IPS-15b (cell line): ENCODE measurements at regions not wholly inside any gene's neighbourhood (a gene's known extent, or its start where the extent isn't known, plus 50 kb on each side); places are given as distances from the start of the nearest gene placed in this dataset.
"Not testable (repeated sequence)": the region's sequence is repeated elsewhere in the genome, so short reads cannot be mapped to it uniquely, and the experiment has no call there.

Source experiments
- H3K27me3 ChIP-seq: one replicate; pipeline ENCODE4 v1.6.1; 2013; ENCODE audit warnings: low read length; ENCODE audit not compliant: control insufficient read depth, insufficient read depth
- H3K36me3 ChIP-seq: one replicate; pipeline ENCODE4 v1.6.1; 2013; ENCODE audit warnings: low read length; ENCODE audit not compliant: control insufficient read depth, insufficient read depth
- H3K4me1 ChIP-seq: one replicate; pipeline ENCODE4 v1.6.1; 2013; ENCODE audit warnings: mild to moderate bottlenecking, low read length; ENCODE audit not compliant: control insufficient read depth, insufficient read depth
- H3K4me3 ChIP-seq: one replicate; pipeline ENCODE4 v1.5.1; 2013; ENCODE audit warnings: low read depth, low read length
- H3K9ac ChIP-seq: one replicate; pipeline ENCODE4 v1.6.1; 2013; ENCODE audit warnings: low read depth, mild to moderate bottlenecking, low read length
- H3K9me3 ChIP-seq: one replicate; pipeline ENCODE4 v1.6.1; 2013; ENCODE audit warnings: mild to moderate bottlenecking, low read length; ENCODE audit not compliant: control insufficient read depth, insufficient read depth

DNA sequence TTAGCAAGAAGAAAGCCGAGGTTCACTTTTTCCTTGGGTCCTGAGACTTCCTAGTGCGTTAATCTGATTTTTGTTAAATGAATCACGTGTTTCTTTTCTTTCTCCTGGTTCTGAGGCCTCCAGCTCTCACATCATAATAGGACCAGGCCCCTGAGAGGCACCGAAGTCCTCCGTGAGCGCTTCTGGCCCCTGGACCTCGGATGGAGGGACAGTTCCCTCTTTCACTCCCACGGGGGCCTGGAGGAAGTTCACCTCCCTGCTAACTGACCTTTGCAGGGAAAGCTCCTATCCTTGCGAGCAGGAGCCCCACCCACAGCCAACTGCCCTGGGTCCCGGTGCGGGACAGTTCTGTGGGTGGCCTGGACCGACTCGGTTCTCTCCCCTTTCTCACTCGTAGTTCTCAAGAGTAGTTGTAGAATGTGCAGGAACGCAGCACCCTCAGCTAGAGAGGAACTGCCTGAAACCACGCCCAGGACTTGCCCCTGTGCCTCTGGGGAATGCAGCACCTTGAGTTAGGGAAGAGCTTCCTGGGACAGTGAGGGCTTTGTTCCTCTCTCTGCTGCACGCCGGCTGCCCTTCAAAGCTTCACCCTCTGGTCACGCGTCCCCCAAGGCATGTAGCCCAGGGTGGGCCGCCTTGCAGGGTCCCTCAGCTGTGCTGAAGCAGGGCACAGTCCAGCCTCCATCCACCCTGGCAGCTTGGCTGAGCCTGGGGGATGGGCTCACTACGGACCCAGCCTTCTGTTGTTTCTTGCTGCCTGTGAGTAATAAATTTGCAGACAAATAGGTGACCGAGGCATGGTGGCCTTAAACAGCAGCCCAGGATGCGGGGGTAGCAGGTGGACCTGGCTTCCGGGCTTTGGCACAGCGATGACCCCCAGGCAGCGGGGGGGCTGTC is 264.6 kb downstream of the ADGRD1 start:
- Histone ChIP-seq H3K9me3 (no peaks in the 10 kb centered on the region), H3K27me3 (no peaks in the 10 kb centered on the region), H3K9ac (no peak overlapping the region), H3K36me3 (no peaks in the 10 kb centered on the region), H3K4me3 (no peak overlapping the region), H3K4me1 (peaks cover 11% of the 10 kb centered on the region)

DNA sequence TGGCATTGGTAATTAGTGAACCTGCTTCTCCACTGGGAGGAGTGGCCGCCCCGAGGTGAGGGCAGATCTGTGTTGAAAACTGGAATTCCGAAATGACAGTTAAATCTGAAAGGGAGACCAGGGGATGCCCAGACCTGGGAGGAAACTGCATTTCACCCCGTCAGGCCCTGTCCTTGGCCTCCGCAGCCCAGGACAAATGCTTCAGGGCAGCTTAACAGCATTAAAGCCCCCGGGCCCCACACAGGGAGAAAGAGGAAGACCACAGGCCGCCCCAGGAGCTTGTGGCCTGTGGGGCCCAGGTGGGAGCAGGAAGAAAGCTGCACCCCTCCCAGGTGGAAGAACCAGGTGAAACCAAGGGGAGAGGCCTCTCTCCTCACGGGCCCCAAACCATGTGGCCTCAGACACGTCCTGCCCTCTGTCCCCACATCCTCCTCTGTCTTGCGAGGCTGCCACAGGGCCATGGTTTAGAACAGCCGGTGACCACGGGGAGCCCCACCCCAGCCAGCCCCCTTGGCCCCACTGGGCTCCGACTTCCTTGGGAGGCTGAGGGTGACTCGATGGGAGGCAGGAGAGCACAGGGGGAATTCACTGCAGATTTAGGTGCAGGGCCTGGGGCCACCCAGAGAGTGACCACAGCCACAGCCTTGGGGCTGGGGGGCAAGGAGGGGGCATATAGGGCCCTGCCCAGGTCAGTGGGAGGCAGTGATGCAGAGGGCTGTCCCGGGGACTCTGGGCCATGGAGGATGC is 265.4 kb downstream of the ADGRD1 start:
- Histone ChIP-seq H3K9me3 (no peaks in the 10 kb centered on the region), H3K4me1 (peaks cover 11% of the 10 kb centered on the region), H3K27me3 (no peaks in the 10 kb centered on the region), H3K4me3 (no peak overlapping the region), H3K9ac (no peak overlapping the region), H3K36me3 (no peaks in the 10 kb centered on the region)

DNA sequence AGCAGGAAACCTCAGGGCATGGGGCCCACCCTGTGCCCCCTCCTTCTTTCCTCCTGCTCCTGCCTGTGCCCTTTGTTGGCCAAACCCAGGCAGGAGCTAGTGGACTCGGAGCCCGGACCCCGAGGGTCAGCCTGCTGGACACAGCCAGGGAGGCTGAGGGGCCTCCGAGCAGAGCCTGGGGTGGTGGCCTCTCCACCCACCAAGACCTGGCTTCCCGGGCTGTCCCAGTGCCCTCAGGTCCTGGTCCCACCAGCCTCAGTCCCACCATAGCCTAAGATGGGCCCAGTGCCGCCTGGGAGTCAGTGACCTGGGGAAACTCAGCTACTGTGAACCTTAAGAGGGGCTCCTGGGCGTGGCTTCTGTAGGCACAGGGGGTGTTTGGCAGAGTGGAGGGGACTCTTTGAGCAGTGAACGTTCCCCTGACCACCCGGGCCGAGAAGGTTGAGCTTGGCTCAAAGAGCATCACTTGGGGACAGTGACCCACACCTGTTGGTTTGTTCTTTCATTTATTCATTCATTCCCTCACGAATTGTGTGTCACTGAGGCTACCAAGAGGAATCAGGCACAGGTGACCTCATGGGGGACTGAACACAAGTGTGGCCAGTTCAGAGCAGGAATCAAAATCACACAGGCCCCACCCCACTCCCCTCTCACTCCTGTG is 266.1 kb downstream of the ADGRD1 start:
- H3K4me1 ChIP-seq, result peaks cover 11% of the 10 kb centered on the region
- no peaks in the 10 kb centered on the region for H3K9me3 ChIP-seq
- no peak overlapping the region for H3K4me3 ChIP-seq
- H3K9ac ChIP-seq, result no peak overlapping the region
- H3K27me3 ChIP-seq, result no peaks in the 10 kb centered on the region
- H3K36me3 ChIP-seq, result no peaks in the 10 kb centered on the region

DNA sequence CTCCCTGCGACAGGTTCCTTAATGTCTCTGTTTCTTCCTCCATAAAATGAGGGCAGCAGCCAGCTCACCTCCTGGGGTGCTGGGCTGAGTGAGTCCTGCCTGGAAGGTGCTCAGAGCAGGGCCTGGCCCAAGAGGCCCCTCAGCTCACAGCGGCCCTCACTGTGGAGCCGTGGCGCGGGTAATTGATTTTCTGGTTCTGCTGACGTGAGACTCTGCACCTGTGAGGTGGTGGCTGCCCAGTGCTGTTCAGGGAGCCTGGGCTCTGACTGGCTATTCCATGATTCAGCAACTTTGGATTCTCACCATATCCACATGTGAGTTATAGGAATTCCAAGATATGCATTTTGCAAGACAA is 266.6 kb downstream of the ADGRD1 start:
- Histone ChIP-seq H3K4me3 (no peak overlapping the region), H3K9me3 (no peaks in the 10 kb centered on the region), H3K9ac (no peak overlapping the region), H3K4me1 (peaks cover 11% of the 10 kb centered on the region), H3K36me3 (no peaks in the 10 kb centered on the region), H3K27me3 (no peaks in the 10 kb centered on the region)

DNA sequence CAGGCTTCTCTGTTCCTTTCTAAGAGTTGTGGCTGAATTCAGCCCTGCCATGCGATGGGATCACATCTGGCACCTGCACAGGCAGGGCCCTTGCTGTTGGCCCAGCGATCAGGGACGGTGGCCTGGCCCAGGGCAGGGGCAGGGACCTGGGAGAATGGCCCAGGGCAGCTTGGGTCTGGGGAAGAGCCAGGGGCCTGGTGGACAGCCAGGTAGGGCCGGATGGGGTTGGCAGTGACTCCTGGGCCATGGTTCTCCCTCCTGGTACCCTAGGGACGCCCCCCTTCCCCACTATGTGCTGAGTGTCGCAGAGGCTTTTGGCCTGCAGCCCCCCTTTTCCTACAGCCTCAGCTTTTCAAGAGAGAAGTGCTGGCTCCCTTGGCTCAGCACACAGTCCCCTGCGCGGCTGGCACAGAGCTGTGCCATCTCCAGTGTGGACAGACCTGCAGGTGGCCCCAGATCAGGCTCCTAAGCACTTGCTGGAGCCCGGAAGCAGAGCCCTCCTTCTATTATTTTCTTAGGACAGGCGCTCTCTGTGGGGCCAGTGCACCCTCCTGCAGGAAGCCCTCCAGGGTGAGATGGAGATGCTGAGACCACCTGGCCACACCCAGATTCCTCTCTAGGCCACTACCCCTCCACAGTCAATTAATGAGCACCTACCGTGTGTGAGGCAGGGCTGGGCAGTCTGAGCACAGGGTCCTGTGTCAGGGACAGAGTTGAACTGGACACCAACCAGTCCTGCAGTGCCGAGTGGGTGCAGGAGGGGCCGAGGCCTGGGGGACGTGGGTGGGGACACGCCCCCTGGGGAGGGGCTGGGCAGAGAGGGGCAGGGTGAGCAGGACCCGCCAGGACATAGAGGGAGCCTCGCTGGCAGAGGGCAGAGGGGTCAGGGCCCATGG is 267.6 kb downstream of the ADGRD1 start:
- no peaks in the 10 kb centered on the region for H3K36me3 ChIP-seq
- no peaks in the 10 kb centered on the region for H3K9me3 ChIP-seq
- no peaks in the 10 kb centered on the region for H3K27me3 ChIP-seq
- no peak overlapping the region for H3K9ac ChIP-seq
- no peak overlapping the region for H3K4me3 ChIP-seq
- peaks cover 11% of the 10 kb centered on the region for H3K4me1 ChIP-seq

DNA sequence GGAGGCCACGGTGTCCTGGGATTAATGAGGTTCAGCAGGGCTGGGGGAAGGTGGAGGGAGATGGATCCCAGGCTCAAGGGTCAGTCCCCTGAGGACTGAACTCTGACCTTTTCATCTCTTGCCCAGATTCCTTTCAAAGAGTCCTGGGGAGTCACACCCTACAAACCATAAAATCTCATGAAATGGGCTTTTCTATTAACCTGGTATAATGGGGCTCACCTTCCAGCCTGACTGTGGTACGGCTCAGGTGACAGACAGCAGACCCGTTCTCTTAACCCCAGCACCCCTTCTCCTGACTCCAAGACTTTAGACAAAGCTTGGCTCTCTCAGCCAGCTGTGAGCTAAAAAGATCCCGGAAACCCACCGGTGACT is 268.2 kb downstream of the ADGRD1 start:
- peaks cover 11% of the 10 kb centered on the region for H3K4me1 ChIP-seq
- no peaks in the 10 kb centered on the region for H3K27me3 ChIP-seq
- H3K9me3 ChIP-seq, result no peaks in the 10 kb centered on the region
- no peak overlapping the region for H3K4me3 ChIP-seq
- H3K9ac ChIP-seq, result no peak overlapping the region
- H3K36me3 ChIP-seq, result no peaks in the 10 kb centered on the region

DNA sequence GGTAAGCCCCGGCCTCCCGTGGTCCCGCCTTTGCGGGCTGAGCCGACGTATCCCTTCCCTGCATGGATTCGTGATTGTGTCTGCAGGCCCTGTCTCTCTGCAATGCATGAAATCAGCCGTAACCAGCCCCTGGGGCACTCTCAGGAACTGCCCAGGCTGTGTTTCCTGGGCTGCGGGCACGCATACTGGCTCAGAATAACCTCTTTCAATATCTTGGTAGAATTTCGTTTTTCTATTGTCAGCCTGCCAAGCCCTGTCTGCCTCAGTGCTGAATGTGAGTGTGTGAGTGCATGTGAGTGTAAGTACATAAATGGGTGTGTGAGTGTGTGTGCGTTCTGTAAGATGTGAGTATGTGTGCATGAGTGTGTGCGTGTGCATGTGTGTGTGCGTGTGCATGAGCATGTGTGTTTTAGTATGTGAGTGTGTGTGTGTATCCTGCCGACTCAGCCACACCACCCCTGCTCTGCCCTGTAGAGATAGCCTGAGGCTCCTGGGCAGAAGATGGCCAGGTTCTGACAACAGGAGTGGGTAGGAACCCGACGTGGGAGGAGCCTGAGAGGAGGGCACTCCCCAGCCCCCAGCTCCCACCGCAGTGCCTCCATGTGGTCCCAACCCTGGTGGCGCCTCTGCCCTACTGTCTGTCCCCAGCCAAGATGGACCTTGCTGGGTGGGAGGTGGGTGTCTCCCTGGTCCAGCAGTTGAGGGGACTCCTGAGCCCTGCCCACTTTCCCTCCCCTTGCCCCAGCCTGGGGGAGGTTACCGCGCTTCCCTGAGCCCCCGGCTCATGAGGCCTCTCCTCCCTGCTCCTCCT is 268.8 kb downstream of the ADGRD1 start:
- no peaks in the 10 kb centered on the region for H3K9me3 ChIP-seq
- H3K4me1 ChIP-seq, result peaks cover 7% of the 10 kb centered on the region
- H3K9ac ChIP-seq, result no peak overlapping the region
- no peaks in the 10 kb centered on the region for H3K36me3 ChIP-seq
- no peak overlapping the region for H3K4me3 ChIP-seq
- no peaks in the 10 kb centered on the region for H3K27me3 ChIP-seq

DNA sequence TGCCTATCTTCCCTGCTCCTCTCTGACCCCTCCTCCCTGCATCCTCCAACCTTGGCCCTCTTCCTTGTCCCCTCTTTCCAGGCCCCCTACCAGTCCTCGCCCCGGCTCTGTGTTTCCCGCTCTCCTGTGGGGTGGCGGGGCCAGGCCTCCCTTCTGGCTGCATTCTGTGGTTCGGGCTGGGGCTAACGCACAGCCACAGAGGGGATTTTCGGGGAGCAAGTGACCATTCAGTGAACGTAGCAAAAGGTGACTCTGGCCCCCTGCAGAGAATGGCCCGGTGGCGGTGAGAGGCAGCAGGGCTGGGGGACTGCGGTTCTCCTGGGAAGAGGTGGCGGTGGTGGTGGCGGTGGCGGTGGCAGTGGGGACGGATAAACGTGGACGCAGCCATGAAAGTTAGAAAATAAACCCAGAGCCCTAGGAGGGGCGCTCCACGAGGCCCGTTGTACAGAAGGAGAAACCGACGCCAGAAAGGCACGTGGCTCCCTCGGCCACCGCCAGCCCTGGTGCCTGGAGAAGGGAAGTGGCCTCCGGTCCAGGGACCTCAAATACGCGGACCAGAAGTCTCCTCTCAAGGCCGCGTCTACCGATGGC is 269.6 kb downstream of the ADGRD1 start:
- Histone ChIP-seq H3K36me3 (no peaks in the 10 kb centered on the region), H3K9me3 (no peaks in the 10 kb centered on the region), H3K4me3 (no peak overlapping the region), H3K9ac (no peak overlapping the region), H3K4me1 (peaks cover 4% of the 10 kb centered on the region), H3K27me3 (no peaks in the 10 kb centered on the region)

DNA sequence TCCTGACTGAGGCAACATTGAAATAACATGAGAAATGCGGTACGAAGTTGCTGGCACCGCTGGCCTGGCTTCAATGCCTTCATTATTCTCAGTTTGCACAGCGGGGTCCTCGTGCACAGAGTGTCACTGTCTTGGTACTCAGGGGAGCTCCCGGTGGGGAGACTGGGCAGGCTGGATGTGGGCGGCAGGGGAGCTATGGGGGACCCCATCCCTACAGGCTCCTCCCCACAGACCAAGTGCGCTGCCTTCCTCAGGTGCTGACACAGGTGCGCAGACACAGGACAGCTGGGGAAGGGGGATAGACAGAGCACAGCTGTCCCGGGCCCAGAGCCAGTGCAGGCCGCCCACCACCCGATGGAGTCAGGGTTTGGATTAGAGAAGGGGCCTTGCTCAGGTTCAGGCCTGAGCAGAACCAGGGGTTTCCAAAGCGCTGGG is 270.1 kb downstream of the ADGRD1 start:
- Histone ChIP-seq H3K36me3 (no peaks in the 10 kb centered on the region), H3K9ac (no peak overlapping the region), H3K4me3 (no peak overlapping the region), H3K27me3 (no peaks in the 10 kb centered on the region), H3K4me1 (no peaks in the 10 kb centered on the region), H3K9me3 (no peaks in the 10 kb centered on the region)

DNA sequence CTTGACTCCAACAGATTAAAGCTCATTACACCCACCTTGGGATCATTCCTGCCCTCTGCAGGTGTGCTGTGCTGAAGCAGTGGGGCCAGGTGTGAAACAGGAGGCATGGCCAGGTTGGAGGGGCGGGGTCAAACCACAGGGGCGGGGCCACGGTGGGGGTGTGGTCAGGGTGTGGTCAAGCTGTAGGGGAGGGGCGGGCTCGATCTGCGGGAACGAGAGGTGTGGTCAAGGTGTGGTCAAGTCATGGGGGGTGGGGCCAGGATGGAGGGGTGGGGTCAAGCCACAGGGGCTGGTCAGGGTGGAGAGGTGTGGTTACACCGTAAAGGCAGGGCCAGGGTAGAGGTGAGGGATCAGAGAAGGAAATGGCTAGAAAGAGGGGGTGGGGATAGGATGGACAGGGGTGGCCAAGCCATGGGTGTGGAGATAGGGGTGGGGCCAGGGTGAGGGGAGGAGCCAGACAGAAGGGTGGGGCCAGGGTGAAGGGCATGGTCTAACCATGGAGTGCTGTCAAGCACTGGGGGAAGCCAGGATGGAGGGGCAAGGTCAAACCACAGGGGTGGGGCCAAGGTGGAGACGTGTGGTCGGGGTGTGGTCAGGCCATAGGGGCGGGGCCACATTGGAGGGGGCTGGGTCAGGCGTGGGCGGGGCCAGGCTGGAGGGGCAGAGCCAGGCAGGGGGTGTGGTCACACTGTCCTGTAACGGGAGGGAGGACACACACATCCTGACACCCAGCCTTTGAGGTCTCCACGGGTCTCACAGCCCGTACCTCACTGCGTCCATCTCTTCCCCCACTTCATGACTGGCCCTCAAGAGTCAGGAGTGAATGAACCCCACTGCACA is 270.7 kb downstream of the ADGRD1 start:
- not testable (repeated sequence) for H3K27me3 ChIP-seq, H3K36me3 ChIP-seq, H3K9me3 ChIP-seq, H3K4me3 ChIP-seq, H3K4me1 ChIP-seq, H3K9ac ChIP-seq
